ENCODE measurements at regions not wholly inside any gene's neighbourhood (a gene's known extent, or its start where the extent isn't known, plus 50 kb on each side); places are given as distances from the start of the nearest gene placed in this dataset.

- Histone ChIP-seq H2AK5ac (ENCODE audit: low read depth, low read length) (no peak overlapping the region), H3K4me1 (replicated peaks in 1 of 4; ENCODE audit: control insufficient read depth in 3 of 4, insufficient read depth in 4 of 4, low read length in 3 of 4) (no peaks in the 10 kb centered on the region), H3K9me3 (ENCODE audit: insufficient read depth in 2 of 2, low read depth in 1 of 2, low read length in 1 of 2) (peaks cover 0 to 9% of the 10 kb centered on the region in 2 experiments; a peak in 2 of 4 replicates), H3K4me2 (ENCODE audit: insufficient read depth in 1 of 2, low read depth in 2 of 2, low read length in 2 of 2) (no peak overlapping the region), H3K23me2 (ENCODE audit: low read depth, low read length) (no peaks in the 10 kb centered on the region; the same call in 1 of the 2 replicates), H4K5ac (ENCODE audit: insufficient read length, low read depth, low read length) (no peak overlapping the region), H3K56ac (replicated peaks; ENCODE audit: insufficient read length, low read depth, low read length) (no peak overlapping the region), H2BK20ac (ENCODE audit: low read length) (no peak overlapping the region), H2BK5ac (ENCODE audit: low read depth, low read length) (no peak overlapping the region), H3K36me3 (ENCODE audit: control insufficient read depth in 2 of 4, insufficient read depth in 4 of 4, low read length in 3 of 4) (no peaks in the 10 kb centered on the region), H2BK15ac (ENCODE audit: low read length) (no peak overlapping the region), H3K79me1 (ENCODE audit: low read depth, low read length) (no peaks in the 10 kb centered on the region), H3K4me3 (ENCODE audit: extremely low read depth in 1 of 4, insufficient read depth in 2 of 4, low read depth in 3 of 4, low read length in 4 of 4) (no peak overlapping the region), H3K9ac (replicated peaks in 1 of 4; ENCODE audit: extremely low read depth in 1 of 4, low read depth in 3 of 4, low read length in 3 of 4) (no peak overlapping the region), H3K27me3 (replicated peaks in 1 of 4; ENCODE audit: control insufficient read depth in 3 of 4, extremely low read depth in 1 of 4, insufficient read depth in 3 of 4, low read length in 3 of 4) (no peaks in the 10 kb centered on the region), H3K4ac (replicated peaks; ENCODE audit: insufficient read length, low read depth, low read length) (no peak overlapping the region), H4K91ac (replicated peaks; ENCODE audit: insufficient read length, low read length) (no peak overlapping the region), H4K8ac (ENCODE audit: extremely low read depth, insufficient read depth, low read length) (no peak overlapping the region), H3K23ac (ENCODE audit: insufficient read length) (no peak overlapping the region), H2BK120ac (replicated peaks; ENCODE audit: low read depth, low read length) (no peak overlapping the region), H3K79me2 (ENCODE audit: control insufficient read depth in 1 of 2, insufficient read depth in 2 of 2, low read length in 2 of 2) (no peaks in the 10 kb centered on the region), H4K20me1 (replicated peaks in 1 of 2; ENCODE audit: control insufficient read depth in 1 of 2, insufficient read depth in 2 of 2, low read length in 2 of 2) (no peaks in the 10 kb centered on the region), H2AFZ (ENCODE audit: low read length) (no peak overlapping the region), H3K18ac (ENCODE audit: extremely low read depth, low read length) (no peak overlapping the region), H2BK12ac (ENCODE audit: low read depth, low read length) (no peak overlapping the region), H3K14ac (ENCODE audit: insufficient read length) (no peak overlapping the region), H3K27ac (ENCODE audit: low read depth, low read length) (no peak overlapping the region)
- CTCF ChIA-PET (ENCODE audit: partially characterized antibody), result interaction anchor here (0.6 kb wide), 1 partner anchor 968 kb away, joined by 3 read pairs; no protein-coding TSS in a partner anchor
- FAIRE-seq (no peak), DNase-seq (ENCODE audit: low read depth in 1 of 2, low spot score in 2 of 2) (no peak)
- 85% methylated on average over 6 of the region's 6 CpGs; no CpG with 5 or more reads in 1 of the 2 experiments for WGBS, 2 experiments (ENCODE audit: extremely low coverage in 1 of 2, insufficient coverage in 1 of 2, insufficient read length in 1 of 2, insufficient replicate concordance in 2 of 2, low coverage in 1 of 2, low lambda C conversion rate in 2 of 2, missing lambda C conversion rate in 1 of 2)
- POLR2A ChIA-PET (ENCODE audit: partially characterized antibody), result no interaction called here
- no peak for TF ChIP-seq TAF1 (IDR thresholded peaks at IDR 0.05; ENCODE audit: low read depth, low read length)
- TF ChIP-seq YY1 (IDR thresholded peaks at IDR 0.05; ENCODE audit: low read depth, low read length), result no peak
- TF ChIP-seq RBBP5 (IDR thresholded peaks at IDR 0.05; ENCODE audit: borderline replicate concordance, low read depth, low read length), result no peak
- TF ChIP-seq TBP (IDR thresholded peaks at IDR 0.05; ENCODE audit: low read depth, low read length), result no peak
- TF ChIP-seq NANOG (IDR thresholded peaks at IDR 0.05; ENCODE audit: insufficient read depth, low read depth, low read length, poor library complexity, severe bottlenecking), result no peak
Measured at GRCh38 chr12:115370650-115371049, 686.7 kb upstream of the TBX3 start.

Data from H1 (cell line).